Right renal cortex interstitium (tissue), 3 donors: ENCODE measurements at regions not wholly inside any gene's neighbourhood (a gene's known extent, or its start where the extent isn't known, plus 50 kb on each side); places are given as distances from the start of the nearest gene placed in this dataset.
"Not testable (repeated sequence)": the region's sequence is repeated elsewhere in the genome, so short reads cannot be mapped to it uniquely, and the experiment has no call there.

Experiments used
- DNase-seq, 3 donors: peaks; one replicate each; pipeline ENCODE4 v3.0.0-alpha.2; 2013; ENCODE audit warnings: low read depth in 3 of 3, low spot score in 2 of 3

GRCh38 chr1:119191325-119191724 is 50.9 kb upstream of the WARS2 start:
- no peak for DNase-seq

GRCh38 chr1:119204197-119204960 is 63.9 kb upstream of the WARS2 start:
- no peak for DNase-seq

GRCh38 chr1:119204961-119205357 is 64.5 kb upstream of the WARS2 start:
- DNase-seq: no peak

GRCh38 chr1:119209061-119209460 is 68.6 kb upstream of the WARS2 start:
- DNase-seq: no peak

GRCh38 chr1:119209596-119210295 is 69.3 kb upstream of the WARS2 start:
- no peak for DNase-seq

GRCh38 chr1:119210296-119210649 is 69.8 kb upstream of the WARS2 start:
- DNase-seq: no peak

GRCh38 chr1:119213213-119213612 is 72.8 kb upstream of the WARS2 start:
- not testable (repeated sequence) for DNase-seq

- DNase-seq: not testable (repeated sequence)
These were observed 74.5 kb upstream of the WARS2 start for GRCh38 chr1:119214961-119215360.

GRCh38 chr1:119217309-119217828 is 76.9 kb upstream of the WARS2 start:
- DNase-seq: no peak

GRCh38 chr1:119219711-119220110 is 79.3 kb upstream of the WARS2 start:
- no peak for DNase-seq

- DNase-seq: no peak
These were observed 80.5 kb upstream of the WARS2 start for GRCh38 chr1:119220991-119221390.

- DNase-seq: no peak
These were observed 81.8 kb upstream of the WARS2 start for GRCh38 chr1:119222271-119222670.

- DNase-seq: no peak
These were observed 84.8 kb upstream of the WARS2 start for GRCh38 chr1:119225265-119225664.

- DNase-seq: no peak
These were observed 85.4 kb upstream of the WARS2 start for GRCh38 chr1:119225831-119226230.

GRCh38 chr1:119226321-119226720 is 85.9 kb upstream of the WARS2 start:
- DNase-seq: no peak

GRCh38 chr1:119226913-119227312 is 86.5 kb upstream of the WARS2 start:
- no peak for DNase-seq

GRCh38 chr1:119227456-119227855 is 87.0 kb upstream of the WARS2 start:
- no peak for DNase-seq

GRCh38 chr1:119228335-119229080 is 88.1 kb upstream of the WARS2 start:
- no peak for DNase-seq

- DNase-seq: no peak
These were observed 94.7 kb upstream of the WARS2 start for GRCh38 chr1:119235120-119235519.

- no peak for DNase-seq
These were observed 105.4 kb upstream of the WARS2 start for GRCh38 chr1:119245881-119246280.

GRCh38 chr1:119249283-119249682 is 108.8 kb upstream of the WARS2 start:
- no peak for DNase-seq
